Left ventricle myocardium superior (tissue), 1 donor: ENCODE measurements at regions not wholly inside any gene's neighbourhood (a gene's known extent, or its start where the extent isn't known, plus 50 kb on each side); places are given as distances from the start of the nearest gene placed in this dataset.

Experiments
- ATAC-seq: fragments of 200-7000 bp; cut with Tn5 transposase; one replicate; pipeline ENCODE4 v1.9.1; 2020; ENCODE audit warnings: mild to moderate bottlenecking, moderate library complexity
- DNase-seq: peaks from one replicate; pipeline ENCODE4 v3.0.0-alpha.2; 2020
- intact Hi-C: fragments of 100-400 bp; cut with micrococcal nuclease; formaldehyde crosslinking; loops from one replicate; pipeline ENCODE4 v1.11.0; 2022
- donor health status: DM: no; HTN: yes; CAD: no; lungs with severe emphysema.

DNA sequence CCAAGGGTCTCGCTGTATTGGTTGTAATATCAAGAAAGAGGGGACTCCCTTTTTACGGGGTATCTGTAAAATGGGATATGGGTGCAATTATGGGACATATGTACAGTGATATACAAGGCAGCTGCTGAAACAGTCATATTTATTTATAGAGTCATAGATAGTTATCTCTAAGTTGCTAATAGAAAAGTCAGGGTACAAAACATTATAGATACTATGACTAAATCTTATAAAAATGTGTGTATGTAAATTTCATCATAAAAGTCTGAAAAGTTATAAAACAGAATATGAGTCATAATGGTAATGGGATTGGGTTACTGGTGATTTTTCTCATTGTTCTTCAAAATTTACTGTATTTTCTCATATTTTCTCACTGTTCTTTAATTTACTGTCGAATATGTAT lies 344.9 kb upstream of the SLCO3A1 start:
- intact Hi-C loops, result no loop called here
- no peak for DNase-seq
- no peak for ATAC-seq

DNA sequence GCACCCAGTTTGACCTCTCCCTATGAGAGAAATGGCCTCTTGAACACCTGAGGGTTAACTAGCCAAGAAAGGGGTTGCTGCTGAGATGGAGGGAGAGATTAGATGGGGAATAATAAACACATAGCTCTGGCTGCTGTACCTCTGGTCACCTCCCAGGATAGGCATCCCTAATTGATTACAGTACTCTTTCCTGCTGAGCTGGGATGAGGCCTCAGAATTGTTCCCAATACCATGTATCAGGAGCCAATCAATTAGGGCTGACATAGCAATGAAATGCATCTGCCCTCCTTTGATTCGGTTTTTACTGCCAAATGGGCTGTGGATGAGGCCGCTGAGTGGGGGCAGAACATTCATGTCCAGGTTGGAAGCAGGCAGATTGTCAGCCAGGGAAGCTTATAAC lies 339.4 kb upstream of the SLCO3A1 start:
- DNase-seq (no peak), ATAC-seq (no peak)
- intact Hi-C loops, result no loop called here

DNA sequence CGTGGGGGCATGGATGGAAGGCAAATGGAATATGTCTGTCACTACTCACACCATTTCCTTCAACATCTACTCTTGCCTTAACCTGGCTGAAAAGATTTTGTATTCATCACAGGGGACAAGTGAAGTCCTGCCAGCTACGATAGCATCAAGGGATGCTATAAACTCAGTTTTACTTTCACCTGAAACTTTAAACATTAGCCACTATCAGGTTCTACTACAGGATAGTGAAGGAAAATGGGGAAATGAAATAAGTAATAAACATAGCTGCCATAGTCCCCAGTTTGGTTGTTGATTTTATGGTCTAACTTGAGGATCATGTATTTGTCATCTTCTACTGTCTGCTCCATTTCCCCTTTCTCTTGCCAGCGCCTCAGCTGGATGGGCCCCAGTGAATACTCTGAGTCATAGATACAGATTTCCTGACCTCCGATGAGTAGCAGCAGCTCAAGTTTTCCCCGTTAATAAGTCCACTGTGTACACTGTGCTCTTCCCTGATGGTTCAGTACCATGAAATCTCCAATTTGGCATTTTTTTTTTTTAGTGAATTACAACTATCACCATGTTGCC lies 338.2 kb upstream of the SLCO3A1 start:
- ATAC-seq (peak; percentile 94), DNase-seq (peak; percentile 68)
- intact Hi-C loops, result no loop called here

DNA sequence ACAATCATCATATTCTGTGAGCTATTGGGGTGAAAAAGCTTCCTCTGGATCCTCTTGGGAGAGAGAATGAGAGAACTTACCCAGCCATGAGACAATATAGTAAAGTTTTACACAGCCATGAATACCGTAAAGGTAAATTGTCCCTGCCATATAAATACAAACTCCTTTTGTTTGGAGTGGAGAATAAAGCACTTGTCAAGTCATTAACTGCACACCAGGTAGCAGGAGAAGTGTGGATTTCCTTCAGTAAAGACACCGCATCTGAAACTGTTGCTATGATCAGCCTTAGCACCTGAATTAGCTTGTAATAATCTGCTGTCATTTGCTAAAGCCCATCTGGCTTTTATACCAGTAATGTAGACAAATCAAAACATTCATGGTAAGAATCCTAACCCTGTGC lies 336.6 kb upstream of the SLCO3A1 start:
- ATAC-seq (no peak), DNase-seq (no peak)
- intact Hi-C loops, result no loop called here

DNA sequence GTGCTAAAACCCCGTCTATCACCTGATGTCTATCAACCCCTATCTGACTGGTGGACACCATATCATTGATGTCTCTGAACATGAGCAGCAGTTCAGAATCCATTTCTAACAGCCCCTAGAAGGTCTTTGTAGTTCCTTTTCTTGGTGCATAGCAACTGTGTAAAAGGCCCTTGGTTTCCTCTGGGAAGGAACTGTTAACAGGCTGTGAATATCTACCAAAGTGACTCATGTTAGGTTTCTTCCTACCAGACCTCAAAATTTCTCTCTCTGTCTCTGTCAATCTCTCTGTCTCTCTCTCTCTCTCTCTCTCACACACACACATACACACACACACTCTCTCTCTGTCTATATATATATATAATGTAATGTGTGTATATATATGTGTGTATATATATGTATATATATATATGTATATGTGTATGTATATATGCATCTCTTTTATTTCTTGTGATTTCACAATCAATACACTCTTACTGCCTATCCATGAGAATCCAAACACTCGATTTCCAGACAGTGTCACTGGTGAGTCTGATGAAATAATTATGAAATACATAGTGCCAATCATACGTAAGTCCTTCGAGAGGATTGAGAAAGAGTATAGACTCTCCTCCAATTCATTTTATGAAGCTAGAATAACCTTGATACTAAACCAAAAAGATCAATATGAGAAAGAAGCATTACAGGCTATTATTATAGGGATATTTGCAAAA lies 335.9 kb upstream of the SLCO3A1 start:
- no peak for ATAC-seq
- no peak for DNase-seq
- intact Hi-C loops, result no loop called here

DNA sequence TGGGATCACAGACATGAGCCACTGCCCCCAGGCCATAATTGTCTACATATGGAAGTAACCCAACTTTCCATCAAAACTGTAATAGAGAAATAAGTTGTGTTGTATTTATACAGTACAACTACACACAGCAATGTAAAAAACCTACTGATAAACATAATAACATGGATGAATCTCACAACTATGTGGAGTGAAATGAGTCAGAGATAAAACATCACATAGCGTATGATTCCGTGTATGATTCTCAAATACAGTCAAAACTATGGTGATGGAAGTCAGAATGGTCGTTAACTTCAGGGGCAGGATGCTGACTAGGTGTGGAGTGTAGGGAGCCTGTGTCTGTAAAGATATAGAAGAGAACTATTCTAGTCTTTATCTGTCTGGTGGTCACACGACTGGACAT lies 332.7 kb upstream of the SLCO3A1 start:
- DNase-seq (no peak), ATAC-seq (no peak)
- intact Hi-C loops, result loop anchor here (5.0 kb wide), 1 partner anchor 219 kb away; no protein-coding TSS in a partner anchor

DNA sequence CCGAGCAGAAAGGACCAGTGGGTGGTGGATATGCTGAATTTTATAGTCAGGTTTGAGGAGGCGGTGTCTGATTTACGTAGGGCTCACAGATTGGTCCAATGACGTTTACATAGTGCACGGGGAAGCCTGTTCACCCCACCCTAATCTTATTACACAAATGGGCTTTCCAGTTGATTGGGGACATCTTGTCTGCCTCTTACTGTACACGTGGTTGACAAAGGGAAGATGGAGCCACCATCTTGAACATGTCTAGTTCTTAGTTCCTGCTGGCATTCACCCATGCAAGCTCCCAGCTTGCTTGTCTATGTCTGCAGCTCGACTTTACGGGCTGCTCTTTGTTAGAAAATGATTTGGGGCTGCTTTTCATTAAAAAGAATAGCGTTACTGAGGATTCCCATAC lies 332.0 kb upstream of the SLCO3A1 start:
- ATAC-seq (no peak), DNase-seq (no peak)
- intact Hi-C loops, result loop anchor here (5.0 kb wide), 1 partner anchor 219 kb away; no protein-coding TSS in a partner anchor

DNA sequence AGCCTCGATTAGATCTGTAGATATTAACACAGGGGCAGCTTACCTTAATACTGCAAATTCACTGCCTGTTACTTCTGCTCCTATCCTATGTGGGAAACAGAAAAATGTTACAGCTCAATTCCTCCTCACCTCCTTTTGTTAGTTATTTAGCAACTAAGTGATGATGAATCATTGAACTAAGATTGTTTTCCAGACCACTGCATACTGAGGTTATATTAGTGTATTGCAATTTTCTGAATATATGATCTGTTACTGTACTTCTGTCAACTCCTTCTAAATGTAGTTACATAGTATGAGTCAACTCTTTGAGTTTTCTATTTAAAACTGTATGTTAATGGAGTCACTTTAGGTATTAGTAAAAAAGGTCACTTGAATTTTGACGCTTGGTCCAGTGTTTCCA lies 331.5 kb upstream of the SLCO3A1 start:
- no peak for ATAC-seq
- intact Hi-C loops, result loop anchor here (5.0 kb wide), 1 partner anchor 220 kb away; no protein-coding TSS in a partner anchor
- no peak for DNase-seq

DNA sequence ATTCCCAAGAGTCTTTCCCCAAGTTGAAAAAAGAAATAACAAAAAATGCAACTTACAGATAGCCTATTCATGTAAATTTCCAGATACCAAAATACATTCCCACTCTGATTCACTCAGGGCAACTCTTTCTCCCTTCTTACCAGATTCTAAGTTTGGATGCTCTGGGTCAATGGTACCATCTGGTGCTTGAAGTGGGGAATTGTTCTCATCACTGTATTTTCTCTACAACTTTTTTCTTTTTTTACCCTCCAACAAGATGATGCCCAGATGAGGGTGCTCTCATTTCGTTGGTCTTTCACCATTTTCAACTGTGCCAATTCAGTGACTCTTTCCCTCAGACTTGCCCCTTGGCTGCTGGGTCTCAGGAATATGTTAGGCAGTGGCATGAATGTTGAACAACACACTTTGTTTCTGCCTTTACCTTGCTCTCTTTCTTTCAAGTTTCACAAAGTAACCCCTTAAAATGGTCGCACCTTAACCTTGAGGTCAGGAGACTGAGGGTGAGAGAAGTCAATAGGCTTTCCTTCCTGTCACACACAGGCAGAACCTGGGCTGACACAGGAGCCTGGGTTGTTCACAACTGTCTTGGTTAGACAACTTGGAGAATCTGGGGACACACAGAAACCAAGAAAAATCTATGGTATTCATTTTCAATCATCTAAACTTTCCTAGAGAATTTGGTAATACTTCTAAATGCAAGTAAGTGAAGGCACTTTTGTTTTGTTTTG lies 330.7 kb upstream of the SLCO3A1 start:
- intact Hi-C loops, result loop anchor here (5.0 kb wide), 1 partner anchor 220 kb away; no protein-coding TSS in a partner anchor
- DNase-seq (no peak), ATAC-seq (peak; percentile 48)

DNA sequence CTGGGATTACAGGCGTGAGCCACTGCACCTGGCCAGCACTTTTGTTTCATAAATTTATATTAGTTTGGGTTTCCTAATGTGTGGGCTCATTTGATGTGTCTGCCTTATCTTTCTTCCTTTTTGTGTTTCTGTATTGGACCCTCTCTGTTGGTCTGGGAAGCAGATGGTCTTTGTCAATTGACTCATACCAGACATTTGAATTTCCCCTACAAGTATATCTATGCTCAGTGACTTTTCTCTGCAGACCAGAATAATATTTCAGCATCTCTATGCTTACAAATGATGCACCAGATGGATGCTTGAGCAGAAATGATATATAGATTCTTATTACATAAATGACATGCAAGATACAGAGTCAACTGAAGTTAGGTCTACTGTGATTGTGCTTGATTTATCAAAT lies 329.9 kb upstream of the SLCO3A1 start:
- ATAC-seq (no peak), DNase-seq (no peak)
- intact Hi-C loops, result loop anchor here (5.0 kb wide), 1 partner anchor 221 kb away; no protein-coding TSS in a partner anchor

DNA sequence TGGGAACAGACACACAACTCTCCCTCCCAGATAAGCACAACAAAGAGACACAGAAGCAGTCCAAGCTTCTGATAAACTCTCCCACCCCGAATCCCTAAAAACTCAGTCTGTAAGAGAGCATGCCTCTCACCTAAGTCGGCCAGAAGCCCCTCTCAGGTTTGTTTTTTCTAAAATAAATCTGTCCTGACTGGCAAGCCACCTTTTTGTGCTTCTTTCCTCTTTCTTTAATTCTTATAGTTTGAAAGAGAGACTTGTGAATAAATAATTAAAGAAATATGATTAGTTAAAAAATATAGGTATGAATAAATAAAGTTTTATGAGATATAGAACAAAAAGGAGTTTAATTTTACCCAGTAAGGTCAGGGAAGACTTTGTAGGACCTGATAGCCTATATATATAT lies 329.0 kb upstream of the SLCO3A1 start:
- ATAC-seq (no peak), DNase-seq (no peak)
- intact Hi-C loops, result loop anchor here (5.0 kb wide), 1 partner anchor 222 kb away; no protein-coding TSS in a partner anchor

DNA sequence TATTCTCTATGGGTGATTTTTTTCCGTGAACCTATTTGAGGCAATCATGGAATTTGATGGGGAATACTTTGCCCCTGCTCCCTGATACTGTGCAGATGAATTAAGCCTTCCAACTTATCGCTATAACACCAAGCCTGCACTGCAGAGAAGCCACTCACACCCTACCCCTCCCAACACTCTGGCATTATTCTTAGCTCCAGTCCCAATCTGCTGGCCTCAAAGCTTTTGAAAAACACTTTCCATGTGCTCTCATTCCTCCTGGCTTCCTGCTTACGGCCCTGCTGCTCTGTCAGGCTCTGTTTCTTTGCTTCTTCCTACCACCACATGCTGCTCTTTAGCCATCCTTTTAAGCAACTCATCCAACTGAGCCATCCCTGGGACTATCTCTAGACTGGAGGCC lies 327.8 kb upstream of the SLCO3A1 start:
- DNase-seq, result no peak
- intact Hi-C loops, result no loop called here
- ATAC-seq, result peak; percentile 93

DNA sequence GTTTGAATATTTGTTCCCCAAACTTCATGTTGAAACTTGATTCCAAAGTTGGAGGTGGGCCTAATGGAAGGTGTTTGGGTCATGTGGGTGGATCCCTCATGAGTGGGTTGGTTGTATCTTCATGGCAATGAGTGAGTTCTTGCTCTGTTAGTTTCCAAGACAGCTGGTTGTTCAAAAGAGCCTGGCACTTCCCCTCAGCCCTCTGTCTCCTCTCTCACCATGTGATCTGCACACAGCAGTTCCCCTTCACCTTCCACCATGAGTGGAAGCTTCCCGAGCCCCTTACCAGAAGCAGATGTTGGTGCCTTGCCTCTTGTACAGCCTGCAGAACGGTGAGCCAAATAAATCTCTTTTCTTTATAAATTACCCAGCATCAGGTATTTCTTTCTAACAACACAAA lies 327.1 kb upstream of the SLCO3A1 start:
- intact Hi-C loops, result no loop called here
- no peak for ATAC-seq

DNA sequence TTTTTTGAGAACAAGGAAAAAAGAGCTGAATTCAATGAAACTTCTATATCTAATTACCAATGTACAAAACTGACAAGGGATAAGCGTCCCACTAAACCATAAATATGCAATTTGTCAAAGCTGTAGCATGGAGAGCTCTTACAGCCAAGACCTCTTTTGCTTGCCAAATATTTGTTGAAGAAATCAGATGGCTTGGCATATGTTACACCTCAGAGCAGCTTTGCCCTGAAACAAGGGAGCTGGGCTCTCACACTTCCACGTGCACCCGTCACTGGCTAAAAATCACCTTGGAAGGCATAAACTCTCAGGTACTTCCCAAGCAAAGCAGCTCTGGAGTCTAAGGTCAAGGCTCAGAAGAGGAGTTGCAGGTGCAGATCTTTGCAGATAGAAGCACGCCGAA lies 324.7 kb upstream of the SLCO3A1 start:
- no peak for DNase-seq
- intact Hi-C loops, result no loop called here
- no peak for ATAC-seq

More for the DNA sequence above, 327.1 kb upstream of the SLCO3A1 start:
- no peak for DNase-seq

DNA sequence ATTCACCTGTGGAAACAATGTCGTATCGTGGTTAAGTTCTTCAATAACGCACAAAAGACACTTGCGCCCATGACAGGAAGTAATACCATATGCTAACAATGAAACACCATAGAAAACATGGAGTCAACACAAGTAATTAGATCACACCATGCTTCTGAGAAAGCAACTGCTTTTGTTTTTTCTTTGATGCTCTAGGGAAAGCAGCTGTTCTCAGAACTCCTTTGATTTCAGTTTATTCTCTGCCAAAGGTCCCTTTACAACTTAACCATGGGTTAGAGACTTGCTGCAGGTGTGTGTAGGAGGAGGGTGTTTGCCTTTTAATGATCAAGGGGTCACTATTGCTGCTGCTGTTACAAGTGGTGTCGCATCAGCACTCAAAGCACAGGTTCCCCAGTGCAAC lies 324.0 kb upstream of the SLCO3A1 start:
- ATAC-seq, result no peak
- no peak for DNase-seq
- intact Hi-C loops, result no loop called here

DNA sequence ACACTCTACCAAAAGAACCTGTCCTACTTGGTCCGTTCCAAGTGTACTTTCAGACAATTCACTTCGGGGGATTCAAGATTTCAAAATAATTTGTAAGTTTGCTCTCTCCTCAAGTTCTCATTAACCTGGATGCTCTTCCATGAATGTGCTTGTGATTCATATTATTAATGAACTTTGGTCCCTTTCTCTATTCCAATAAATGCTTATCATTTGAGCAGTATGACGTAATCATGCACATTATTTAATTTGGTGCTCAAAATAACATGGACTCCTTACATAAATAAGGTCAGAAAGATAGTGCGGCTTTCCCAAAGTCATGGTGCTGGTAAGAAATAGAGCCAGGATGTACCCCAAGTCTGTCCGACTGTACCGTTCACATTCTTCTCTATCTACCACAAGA lies 323.2 kb upstream of the SLCO3A1 start:
- ATAC-seq, result no peak
- intact Hi-C loops, result no loop called here

DNA sequence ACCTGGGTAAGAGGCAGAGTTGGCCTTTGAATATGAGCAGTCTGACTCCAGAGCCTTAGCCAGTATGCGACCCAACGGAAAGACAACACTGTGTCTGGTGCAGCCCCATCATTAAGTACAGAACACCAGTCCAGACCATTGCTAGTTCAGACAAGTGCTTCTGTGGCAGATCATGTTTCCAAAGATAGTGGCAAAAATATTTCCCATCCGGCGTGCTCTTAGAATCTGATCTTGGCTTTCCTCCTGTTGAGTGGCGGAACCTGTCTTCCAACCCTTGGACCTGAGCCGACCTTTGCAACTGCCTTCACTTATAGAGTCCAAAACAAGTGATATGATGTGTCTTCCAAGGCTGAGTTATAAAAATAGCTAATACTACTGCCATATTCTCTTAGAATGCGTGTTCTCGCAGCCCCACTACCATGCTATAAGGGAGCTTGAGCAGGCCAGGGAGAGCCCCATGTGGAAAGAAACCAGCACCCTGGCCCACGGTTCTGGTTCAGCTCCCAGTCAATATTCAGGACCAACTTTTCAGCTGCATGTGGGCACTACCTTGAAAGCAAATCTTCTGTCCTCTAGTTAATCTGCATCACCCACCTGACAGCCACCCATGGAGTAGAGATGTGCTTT lies 322.4 kb upstream of the SLCO3A1 start:
- no peak for DNase-seq
- intact Hi-C loops, result no loop called here
- ATAC-seq, result peak; percentile 91

More for the DNA sequence above, 323.2 kb upstream of the SLCO3A1 start:
- no peak for DNase-seq

DNA sequence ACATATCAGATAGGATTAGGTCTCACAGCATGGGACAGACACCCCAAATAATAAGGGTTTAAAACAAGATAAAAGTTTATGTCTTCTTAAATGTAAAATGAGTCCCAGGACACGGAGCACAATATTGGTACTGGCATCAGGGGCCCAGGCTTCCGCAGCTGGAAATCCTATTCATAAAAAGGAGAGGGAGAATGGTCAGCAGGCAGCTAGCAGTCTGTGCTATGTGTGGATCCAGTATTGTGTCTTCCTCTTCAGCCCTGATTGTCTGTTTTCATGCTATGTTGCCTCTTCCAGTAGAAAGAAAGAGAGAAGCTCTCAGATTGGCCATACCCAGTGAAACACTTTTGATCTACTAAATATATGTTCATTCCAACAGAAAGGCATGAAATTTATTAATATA lies 319.3 kb upstream of the SLCO3A1 start:
- ATAC-seq (no peak), DNase-seq (no peak)
- intact Hi-C loops, result no loop called here

DNA sequence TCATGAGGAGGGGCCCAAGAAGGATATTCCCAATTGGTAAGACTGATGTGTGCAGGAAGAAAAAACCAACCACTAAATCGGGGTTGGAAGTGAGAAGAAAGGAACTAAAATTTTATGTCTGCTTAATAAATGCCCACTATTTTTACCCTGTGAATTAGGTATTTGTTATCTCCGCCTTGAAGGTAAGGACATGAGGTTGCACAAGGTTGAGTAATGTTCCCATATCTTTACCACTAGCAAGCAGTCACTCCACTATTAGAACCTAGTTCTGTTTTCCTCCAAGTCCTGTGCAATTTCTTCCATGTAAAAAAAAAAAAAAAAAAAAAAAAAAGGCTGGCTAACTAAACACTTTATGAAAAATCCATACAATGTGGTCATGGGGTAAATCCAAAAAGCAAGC lies 318.5 kb upstream of the SLCO3A1 start:
- intact Hi-C loops, result no loop called here
- DNase-seq (no peak), ATAC-seq (no peak)
